ENCODE measurements at regions not wholly inside any gene's neighbourhood (a gene's known extent, or its start where the extent isn't known, plus 50 kb on each side); places are given as distances from the start of the nearest gene placed in this dataset.

DNA sequence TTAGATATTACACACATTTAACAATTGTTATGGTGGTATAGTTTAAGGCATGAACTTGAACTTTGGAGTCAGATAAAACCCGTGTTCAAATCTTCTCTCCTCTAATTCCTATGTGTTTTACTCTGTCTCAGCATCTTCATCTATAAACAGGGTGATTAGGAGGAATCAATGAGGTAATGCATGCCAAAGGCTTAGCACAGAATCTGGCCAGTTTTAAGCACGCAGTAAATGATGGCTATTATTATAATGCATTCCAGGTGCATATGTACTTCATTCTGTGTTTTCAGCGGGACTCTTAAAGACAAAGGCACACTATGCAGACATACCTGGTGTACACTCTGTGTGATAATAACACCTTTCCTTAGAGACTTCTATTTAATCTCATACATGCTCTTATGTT lies 88.0 kb upstream of the FRY start:
- Histone ChIP-seq H3K4me1 (ENCODE audit: insufficient read depth) (peaks cover 5% of the 10 kb centered on the region; the same call in 1 of the 2 replicates), H4K20me1 (replicated peaks; ENCODE audit: insufficient read depth) (no peaks in the 10 kb centered on the region), H3K9me2 (ENCODE audit: insufficient read depth) (no peaks in the 10 kb centered on the region), H3K79me2 (replicated peaks; ENCODE audit: insufficient read depth) (no peaks in the 10 kb centered on the region), H3K36me3 (ENCODE audit: insufficient read depth) (no peaks in the 10 kb centered on the region), H3K27me3 (ENCODE audit: insufficient read depth) (no peaks in the 10 kb centered on the region), H3K4me2 (no peak overlapping the region), H3F3A (replicated peaks; ENCODE audit: low read depth) (no peaks in the 10 kb centered on the region), H2AFZ (no peak overlapping the region), H3K4me3 (no peak overlapping the region), H3K27ac (ENCODE audit: low read depth) (no peak overlapping the region)
- H3K4me1 Mint-ChIP-seq = peaks cover 25% of the 10 kb centered on the region
- no peak for ATAC-seq
- no peak for DNase-seq (ENCODE audit: low spot score)
- H3K36me3 Mint-ChIP-seq (ENCODE audit: low read depth) = no peaks in the 10 kb centered on the region
- H3K9me3 Mint-ChIP-seq = no peaks in the 10 kb centered on the region
- H3K4me3 Mint-ChIP-seq = no peak overlapping the region
- no peak for TF ChIP-seq STAT1 (IDR thresholded peaks at IDR 0.05; ENCODE audit: unreplicated experiment)
- TF ChIP-seq ZNF114 (CRISPR knock-in tag; IDR thresholded peaks at IDR 0.05) = no peak
- no peak for TF ChIP-seq EZH2phosphoT487 (IDR thresholded peaks at IDR 0.05; ENCODE audit: unreplicated experiment)
- TF ChIP-seq, protein P1, sequence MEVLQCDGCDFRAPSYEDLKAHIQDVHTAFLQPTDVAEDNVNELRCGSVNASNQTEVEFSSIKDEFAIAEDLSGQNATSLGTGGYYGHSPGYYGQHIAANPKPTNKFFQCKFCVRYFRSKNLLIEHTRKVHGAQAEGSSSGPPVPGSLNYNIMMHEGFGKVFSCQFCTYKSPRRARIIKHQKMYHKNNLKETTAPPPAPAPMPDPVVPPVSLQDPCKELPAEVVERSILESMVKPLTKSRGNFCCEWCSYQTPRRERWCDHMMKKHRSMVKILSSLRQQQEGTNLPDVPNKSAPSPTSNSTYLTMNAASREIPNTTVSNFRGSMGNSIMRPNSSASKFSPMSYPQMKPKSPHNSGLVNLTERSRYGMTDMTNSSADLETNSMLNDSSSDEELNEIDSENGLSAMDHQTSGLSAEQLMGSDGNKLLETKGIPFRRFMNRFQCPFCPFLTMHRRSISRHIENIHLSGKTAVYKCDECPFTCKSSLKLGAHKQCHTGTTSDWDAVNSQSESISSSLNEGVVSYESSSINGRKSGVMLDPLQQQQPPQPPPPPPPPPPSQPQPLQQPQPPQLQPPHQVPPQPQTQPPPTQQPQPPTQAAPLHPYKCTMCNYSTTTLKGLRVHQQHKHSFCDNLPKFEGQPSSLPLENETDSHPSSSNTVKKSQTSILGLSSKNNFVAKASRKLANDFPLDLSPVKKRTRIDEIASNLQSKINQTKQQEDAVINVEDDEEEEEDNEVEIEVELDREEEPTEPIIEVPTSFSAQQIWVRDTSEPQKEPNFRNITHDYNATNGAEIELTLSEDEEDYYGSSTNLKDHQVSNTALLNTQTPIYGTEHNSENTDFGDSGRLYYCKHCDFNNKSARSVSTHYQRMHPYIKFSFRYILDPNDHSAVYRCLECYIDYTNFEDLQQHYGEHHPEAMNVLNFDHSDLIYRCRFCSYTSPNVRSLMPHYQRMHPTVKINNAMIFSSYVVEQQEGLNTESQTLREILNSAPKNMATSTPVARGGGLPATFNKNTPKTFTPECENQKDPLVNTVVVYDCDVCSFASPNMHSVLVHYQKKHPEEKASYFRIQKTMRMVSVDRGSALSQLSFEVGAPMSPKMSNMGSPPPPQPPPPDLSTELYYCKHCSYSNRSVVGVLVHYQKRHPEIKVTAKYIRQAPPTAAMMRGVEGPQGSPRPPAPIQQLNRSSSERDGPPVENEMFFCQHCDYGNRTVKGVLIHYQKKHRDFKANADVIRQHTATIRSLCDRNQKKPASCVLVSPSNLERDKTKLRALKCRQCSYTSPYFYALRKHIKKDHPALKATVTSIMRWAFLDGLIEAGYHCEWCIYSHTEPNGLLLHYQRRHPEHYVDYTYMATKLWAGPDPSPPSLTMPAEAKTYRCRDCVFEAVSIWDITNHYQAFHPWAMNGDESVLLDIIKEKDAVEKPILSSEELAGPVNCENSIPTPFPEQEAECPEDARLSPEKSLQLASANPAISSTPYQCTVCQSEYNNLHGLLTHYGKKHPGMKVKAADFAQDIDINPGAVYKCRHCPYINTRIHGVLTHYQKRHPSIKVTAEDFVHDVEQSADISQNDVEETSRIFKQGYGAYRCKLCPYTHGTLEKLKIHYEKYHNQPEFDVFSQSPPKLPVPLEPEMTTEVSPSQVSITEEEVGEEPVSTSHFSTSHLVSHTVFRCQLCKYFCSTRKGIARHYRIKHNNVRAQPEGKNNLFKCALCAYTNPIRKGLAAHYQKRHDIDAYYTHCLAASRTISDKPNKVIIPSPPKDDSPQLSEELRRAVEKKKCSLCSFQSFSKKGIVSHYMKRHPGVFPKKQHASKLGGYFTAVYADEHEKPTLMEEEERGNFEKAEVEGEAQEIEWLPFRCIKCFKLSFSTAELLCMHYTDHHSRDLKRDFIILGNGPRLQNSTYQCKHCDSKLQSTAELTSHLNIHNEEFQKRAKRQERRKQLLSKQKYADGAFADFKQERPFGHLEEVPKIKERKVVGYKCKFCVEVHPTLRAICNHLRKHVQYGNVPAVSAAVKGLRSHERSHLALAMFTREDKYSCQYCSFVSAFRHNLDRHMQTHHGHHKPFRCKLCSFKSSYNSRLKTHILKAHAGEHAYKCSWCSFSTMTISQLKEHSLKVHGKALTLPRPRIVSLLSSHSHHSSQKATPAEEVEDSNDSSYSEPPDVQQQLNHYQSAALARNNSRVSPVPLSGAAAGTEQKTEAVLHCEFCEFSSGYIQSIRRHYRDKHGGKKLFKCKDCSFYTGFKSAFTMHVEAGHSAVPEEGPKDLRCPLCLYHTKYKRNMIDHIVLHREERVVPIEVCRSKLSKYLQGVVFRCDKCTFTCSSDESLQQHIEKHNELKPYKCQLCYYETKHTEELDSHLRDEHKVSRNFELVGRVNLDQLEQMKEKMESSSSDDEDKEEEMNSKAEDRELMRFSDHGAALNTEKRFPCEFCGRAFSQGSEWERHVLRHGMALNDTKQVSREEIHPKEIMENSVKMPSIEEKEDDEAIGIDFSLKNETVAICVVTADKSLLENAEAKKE (CRISPR knock-in tag; IDR thresholded peaks at IDR 0.05) = no peak
- TF ChIP-seq JUNB (IDR thresholded peaks at IDR 0.05; ENCODE audit: unreplicated experiment) = no peak
- no peak for TF ChIP-seq CREB1 (CRISPR knock-in tag; IDR thresholded peaks at IDR 0.05; ENCODE audit: low read depth)
- TF ChIP-seq ZNF331 (CRISPR knock-in tag; IDR thresholded peaks at IDR 0.05; ENCODE audit: low read depth) = no peak
- TF ChIP-seq, protein P2, sequence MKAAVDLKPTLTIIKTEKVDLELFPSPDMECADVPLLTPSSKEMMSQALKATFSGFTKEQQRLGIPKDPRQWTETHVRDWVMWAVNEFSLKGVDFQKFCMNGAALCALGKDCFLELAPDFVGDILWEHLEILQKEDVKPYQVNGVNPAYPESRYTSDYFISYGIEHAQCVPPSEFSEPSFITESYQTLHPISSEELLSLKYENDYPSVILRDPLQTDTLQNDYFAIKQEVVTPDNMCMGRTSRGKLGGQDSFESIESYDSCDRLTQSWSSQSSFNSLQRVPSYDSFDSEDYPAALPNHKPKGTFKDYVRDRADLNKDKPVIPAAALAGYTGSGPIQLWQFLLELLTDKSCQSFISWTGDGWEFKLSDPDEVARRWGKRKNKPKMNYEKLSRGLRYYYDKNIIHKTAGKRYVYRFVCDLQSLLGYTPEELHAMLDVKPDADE (IDR thresholded peaks at IDR 0.05) = no peak
- TF ChIP-seq EZH2 (IDR thresholded peaks at IDR 0.05; ENCODE audit: low read depth, unreplicated experiment) = no peak
- TF ChIP-seq NANOG (IDR thresholded peaks at IDR 0.05; ENCODE audit: borderline replicate concordance) = no peak
- TF ChIP-seq POLR2AphosphoS5 (IDR thresholded peaks at IDR 0.05; ENCODE audit: low read depth) = no peak
- TF ChIP-seq, protein P3, sequence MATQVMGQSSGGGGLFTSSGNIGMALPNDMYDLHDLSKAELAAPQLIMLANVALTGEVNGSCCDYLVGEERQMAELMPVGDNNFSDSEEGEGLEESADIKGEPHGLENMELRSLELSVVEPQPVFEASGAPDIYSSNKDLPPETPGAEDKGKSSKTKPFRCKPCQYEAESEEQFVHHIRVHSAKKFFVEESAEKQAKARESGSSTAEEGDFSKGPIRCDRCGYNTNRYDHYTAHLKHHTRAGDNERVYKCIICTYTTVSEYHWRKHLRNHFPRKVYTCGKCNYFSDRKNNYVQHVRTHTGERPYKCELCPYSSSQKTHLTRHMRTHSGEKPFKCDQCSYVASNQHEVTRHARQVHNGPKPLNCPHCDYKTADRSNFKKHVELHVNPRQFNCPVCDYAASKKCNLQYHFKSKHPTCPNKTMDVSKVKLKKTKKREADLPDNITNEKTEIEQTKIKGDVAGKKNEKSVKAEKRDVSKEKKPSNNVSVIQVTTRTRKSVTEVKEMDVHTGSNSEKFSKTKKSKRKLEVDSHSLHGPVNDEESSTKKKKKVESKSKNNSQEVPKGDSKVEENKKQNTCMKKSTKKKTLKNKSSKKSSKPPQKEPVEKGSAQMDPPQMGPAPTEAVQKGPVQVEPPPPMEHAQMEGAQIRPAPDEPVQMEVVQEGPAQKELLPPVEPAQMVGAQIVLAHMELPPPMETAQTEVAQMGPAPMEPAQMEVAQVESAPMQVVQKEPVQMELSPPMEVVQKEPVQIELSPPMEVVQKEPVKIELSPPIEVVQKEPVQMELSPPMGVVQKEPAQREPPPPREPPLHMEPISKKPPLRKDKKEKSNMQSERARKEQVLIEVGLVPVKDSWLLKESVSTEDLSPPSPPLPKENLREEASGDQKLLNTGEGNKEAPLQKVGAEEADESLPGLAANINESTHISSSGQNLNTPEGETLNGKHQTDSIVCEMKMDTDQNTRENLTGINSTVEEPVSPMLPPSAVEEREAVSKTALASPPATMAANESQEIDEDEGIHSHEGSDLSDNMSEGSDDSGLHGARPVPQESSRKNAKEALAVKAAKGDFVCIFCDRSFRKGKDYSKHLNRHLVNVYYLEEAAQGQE (IDR thresholded peaks at IDR 0.05; ENCODE audit: unreplicated experiment) = no peak
- no peak for TF ChIP-seq CTCF (conservative IDR thresholded peaks at IDR 0.05; ENCODE audit: low read depth in 2 of 2)
- no peak overlapping the region for H3K27ac Mint-ChIP-seq
- no peaks in the 10 kb centered on the region for H3K27me3 Mint-ChIP-seq (ENCODE audit: insufficient read depth, low read depth, poor library complexity)

Data from GM23338 (cell line).